ENCODE measurements at regions not wholly inside any gene's neighbourhood (a gene's known extent, or its start where the extent isn't known, plus 50 kb on each side); places are given as distances from the start of the nearest gene placed in this dataset.

DNA sequence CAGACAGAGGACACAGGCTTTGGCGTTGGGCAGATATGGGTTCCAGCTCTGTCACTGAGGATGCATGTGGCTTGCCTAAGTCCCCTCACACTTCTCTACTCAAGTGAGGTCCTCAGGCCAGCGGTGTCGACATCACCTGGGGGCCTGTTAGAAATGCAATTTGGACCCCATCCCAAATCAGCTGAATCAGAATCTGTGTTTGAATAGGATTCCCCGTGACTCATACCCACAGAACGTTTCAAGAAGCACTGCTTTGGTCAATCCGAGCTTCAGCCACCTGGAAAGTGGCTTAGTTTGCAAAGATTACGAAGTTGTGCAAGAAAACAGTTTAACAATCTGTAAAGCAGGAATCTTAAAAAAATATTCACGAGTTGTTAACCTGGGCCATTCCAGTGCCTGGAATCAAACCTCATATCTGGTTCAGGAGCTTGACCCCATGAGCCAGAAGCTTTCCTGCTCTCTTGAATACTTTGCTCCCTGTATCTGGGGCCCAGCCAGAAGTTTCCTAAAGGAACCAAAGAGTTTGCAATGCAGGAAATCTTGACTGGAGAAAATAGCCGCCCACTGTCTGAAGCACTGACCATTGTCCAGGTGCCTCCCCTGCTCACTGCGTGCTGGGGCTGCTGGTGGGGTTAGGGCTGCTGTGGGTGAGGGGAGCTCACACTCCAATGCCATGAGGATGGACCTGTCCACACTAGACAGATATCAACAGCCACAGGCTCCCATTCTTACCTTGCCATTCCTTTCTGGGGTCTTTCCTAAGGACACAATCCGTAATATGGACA, 208.5 kb upstream of the LINGO1 start:
- Histone ChIP-seq H3K4me2 (peak overlapping the region; percentile 47), H3K9me3 (ENCODE audit: low read depth) (no peaks in the 10 kb centered on the region), H4K20me1 (ENCODE audit: low read depth) (no peaks in the 10 kb centered on the region), H2AFZ (replicated peaks) (no peak overlapping the region), H3K27ac (no peak overlapping the region), H3K4me3 (no peak overlapping the region), H3F3A (ENCODE audit: low read depth) (no peaks in the 10 kb centered on the region), H3K4me1 (peaks cover 21% of the 10 kb centered on the region), H3K27me3 (no peaks in the 10 kb centered on the region), H3K36me3 (no peaks in the 10 kb centered on the region), H3K9ac (no peak overlapping the region), H3K79me2 (ENCODE audit: low read depth) (no peaks in the 10 kb centered on the region)
- DNase-seq (ENCODE audit: low spot score) = no peak
- TF ChIP-seq EZH2phosphoT487 (IDR thresholded peaks at IDR 0.05) (no peak), EZH2 (IDR thresholded peaks at IDR 0.05) (no peak)
- TF ChIP-seq, protein P1, sequence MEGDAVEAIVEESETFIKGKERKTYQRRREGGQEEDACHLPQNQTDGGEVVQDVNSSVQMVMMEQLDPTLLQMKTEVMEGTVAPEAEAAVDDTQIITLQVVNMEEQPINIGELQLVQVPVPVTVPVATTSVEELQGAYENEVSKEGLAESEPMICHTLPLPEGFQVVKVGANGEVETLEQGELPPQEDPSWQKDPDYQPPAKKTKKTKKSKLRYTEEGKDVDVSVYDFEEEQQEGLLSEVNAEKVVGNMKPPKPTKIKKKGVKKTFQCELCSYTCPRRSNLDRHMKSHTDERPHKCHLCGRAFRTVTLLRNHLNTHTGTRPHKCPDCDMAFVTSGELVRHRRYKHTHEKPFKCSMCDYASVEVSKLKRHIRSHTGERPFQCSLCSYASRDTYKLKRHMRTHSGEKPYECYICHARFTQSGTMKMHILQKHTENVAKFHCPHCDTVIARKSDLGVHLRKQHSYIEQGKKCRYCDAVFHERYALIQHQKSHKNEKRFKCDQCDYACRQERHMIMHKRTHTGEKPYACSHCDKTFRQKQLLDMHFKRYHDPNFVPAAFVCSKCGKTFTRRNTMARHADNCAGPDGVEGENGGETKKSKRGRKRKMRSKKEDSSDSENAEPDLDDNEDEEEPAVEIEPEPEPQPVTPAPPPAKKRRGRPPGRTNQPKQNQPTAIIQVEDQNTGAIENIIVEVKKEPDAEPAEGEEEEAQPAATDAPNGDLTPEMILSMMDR (IDR thresholded peaks at IDR 0.05) = no peak
- Mint-ChIP-seq H3K27me3 (ENCODE audit: insufficient read depth, low read depth) (peaks cover 7% of the 10 kb centered on the region), H3K9me3 (peaks cover 3% of the 10 kb centered on the region), H3K36me3 (no peaks in the 10 kb centered on the region), H3K4me3 (no peak overlapping the region), H3K4me1 (peaks cover 12% of the 10 kb centered on the region), H3K27ac (peak overlapping the region; percentile 76)

DNA sequence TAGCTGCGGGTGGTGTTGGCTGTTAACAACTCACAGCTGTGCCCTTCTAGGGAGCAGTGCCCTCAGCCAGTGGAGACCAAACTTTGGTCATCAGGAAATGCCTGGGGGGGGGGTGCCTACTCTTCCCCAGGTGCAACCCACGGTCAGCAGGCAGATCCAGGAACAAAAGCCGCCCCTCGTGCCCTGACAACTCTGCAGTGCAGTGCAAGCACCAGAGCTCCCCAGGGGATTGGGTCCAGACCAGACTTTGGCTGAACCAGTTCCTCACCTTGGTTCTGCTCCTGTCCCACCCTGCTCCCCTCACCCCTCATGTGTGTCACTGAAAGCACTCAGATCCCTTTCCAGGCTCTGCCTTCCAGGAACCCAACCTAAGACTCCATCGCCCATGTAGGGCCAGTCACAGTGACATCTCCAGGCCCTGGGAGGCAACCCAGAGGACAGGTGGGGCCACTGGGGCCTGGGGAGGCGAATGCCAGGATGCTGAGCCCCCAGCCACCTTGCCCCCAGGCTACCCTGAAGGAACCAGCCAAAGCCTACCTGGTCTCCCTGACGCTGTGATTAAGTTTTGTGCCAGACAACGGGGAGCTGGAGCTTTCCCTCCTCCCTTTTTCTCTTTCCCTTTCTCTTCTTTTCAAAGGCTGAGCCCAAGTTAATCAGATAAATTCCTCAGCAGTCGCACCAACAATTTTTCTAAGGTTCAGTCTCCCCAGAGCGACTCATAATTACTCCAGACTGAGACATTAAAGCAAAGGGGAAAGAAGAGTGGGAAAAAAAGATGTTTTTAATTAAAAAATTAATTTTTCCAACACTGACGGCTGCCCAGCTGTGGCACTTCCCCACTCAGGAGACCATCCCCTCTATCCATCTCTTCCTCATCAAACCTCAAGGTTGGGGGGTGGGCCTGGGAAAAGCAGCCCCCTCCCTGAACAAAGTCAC, 207.5 kb upstream of the LINGO1 start:
- TF ChIP-seq EZH2phosphoT487 (IDR thresholded peaks at IDR 0.05) = no peak
- Mint-ChIP-seq H3K27me3 (ENCODE audit: insufficient read depth, low read depth) (peaks cover 10% of the 10 kb centered on the region), H3K9me3 (peaks cover 2% of the 10 kb centered on the region), H3K36me3 (no peaks in the 10 kb centered on the region), H3K27ac (peak overlapping the region; percentile 76), H3K4me3 (peak overlapping the region; percentile 52), H3K4me1 (peaks cover 12% of the 10 kb centered on the region)
- Histone ChIP-seq H3F3A (ENCODE audit: low read depth) (no peaks in the 10 kb centered on the region), H3K9me3 (ENCODE audit: low read depth) (no peaks in the 10 kb centered on the region), H4K20me1 (ENCODE audit: low read depth) (no peaks in the 10 kb centered on the region), H3K27me3 (no peaks in the 10 kb centered on the region), H3K79me2 (ENCODE audit: low read depth) (no peaks in the 10 kb centered on the region), H3K27ac (no peak overlapping the region), H3K4me1 (peaks cover 25% of the 10 kb centered on the region), H3K4me2 (peak overlapping the region; percentile 47), H2AFZ (replicated peaks) (no peak overlapping the region), H3K4me3 (no peak overlapping the region), H3K36me3 (no peaks in the 10 kb centered on the region), H3K9ac (no peak overlapping the region)
- no peak for DNase-seq (ENCODE audit: low spot score)

DNA sequence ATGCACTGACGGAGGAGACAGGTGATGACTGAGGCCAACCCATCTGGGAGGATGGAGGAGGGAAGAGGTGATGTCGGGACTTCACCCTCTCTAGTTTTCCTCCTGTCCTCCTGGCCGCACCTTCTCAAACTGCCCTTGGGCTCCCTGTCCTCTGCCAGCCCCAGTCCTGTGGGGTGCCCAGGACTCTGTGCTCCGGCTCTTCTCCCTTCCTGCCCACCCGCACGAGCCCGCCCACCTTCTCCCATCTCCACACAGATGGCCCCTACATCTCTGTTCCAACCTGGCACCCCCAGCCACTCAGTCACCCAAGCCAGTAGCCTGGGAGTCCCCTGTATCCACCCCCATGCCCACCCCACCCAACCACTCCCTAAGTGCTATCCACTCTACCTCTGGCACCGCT, 206.7 kb upstream of the LINGO1 start:
- TF ChIP-seq, protein P1 (IDR thresholded peaks at IDR 0.05) = no peak
- no peak for TF ChIP-seq EZH2 (IDR thresholded peaks at IDR 0.05)
- TF ChIP-seq EZH2phosphoT487 (IDR thresholded peaks at IDR 0.05) = no peak
- H3K4me1 Mint-ChIP-seq = peaks cover 12% of the 10 kb centered on the region
- peak overlapping the region; percentile 52 for H3K4me3 Mint-ChIP-seq
- no peak for DNase-seq (ENCODE audit: low spot score)
- H3K4me1 ChIP-seq = peaks cover 25% of the 10 kb centered on the region
- no peak overlapping the region for H3K9ac ChIP-seq
- H4K20me1 ChIP-seq (ENCODE audit: low read depth) = no peaks in the 10 kb centered on the region
- H3K27me3 ChIP-seq = no peaks in the 10 kb centered on the region
- no peaks in the 10 kb centered on the region for H3K36me3 Mint-ChIP-seq
- H2AFZ ChIP-seq (replicated peaks) = no peak overlapping the region
- H3K4me3 ChIP-seq = no peak overlapping the region
- H3K79me2 ChIP-seq (ENCODE audit: low read depth) = no peaks in the 10 kb centered on the region
- no peak overlapping the region for H3K27ac ChIP-seq
- H3F3A ChIP-seq (ENCODE audit: low read depth) = no peaks in the 10 kb centered on the region
- H3K36me3 ChIP-seq = no peaks in the 10 kb centered on the region
- peaks cover 11% of the 10 kb centered on the region for H3K27me3 Mint-ChIP-seq (ENCODE audit: insufficient read depth, low read depth)
- H3K4me2 ChIP-seq = no peak overlapping the region
- no peaks in the 10 kb centered on the region for H3K9me3 ChIP-seq (ENCODE audit: low read depth)
- H3K9me3 Mint-ChIP-seq = peaks cover 2% of the 10 kb centered on the region
- H3K27ac Mint-ChIP-seq = no peak overlapping the region

All from neural progenitor cell (in vitro differentiated cells).